ENCODE measurements at regions not wholly inside any gene's neighbourhood (a gene's known extent, or its start where the extent isn't known, plus 50 kb on each side); places are given as distances from the start of the nearest gene placed in this dataset.

GRCh38 chr15:96736384-96736783 lies 405.9 kb downstream of the NR2F2 start:
- no peak overlapping the region for H2BK120ac ChIP-seq (ENCODE audit: low read depth, low read length)
- no peaks in the 10 kb centered on the region for H4K20me1 ChIP-seq (ENCODE audit: insufficient read depth, low read length)
- no peak for DNase-seq
- H3K9me1 ChIP-seq (ENCODE audit: insufficient read depth, low read length), result no peaks in the 10 kb centered on the region
- H3K4me1 ChIP-seq (ENCODE audit: control insufficient read depth, insufficient read depth, low read length), result no peaks in the 10 kb centered on the region
- dilution Hi-C loops (cut with HindIII; ENCODE audit: low sequenced_read_pairs, unreplicated experiment) (no loop called here), intact Hi-C loops (cut with micrococcal nuclease) (no loop called here), in situ Hi-C loops (cut with MboI; ENCODE audit: low sequenced_read_pairs) (no loop called here)
- no peak overlapping the region for H2BK15ac ChIP-seq (ENCODE audit: low read depth, low read length)
- no peak overlapping the region for H3K56ac ChIP-seq (ENCODE audit: extremely low read depth, insufficient read depth, low read length)
- H3K27ac ChIP-seq (ENCODE audit: insufficient read depth, low read length), result no peak overlapping the region
- H2BK20ac ChIP-seq (ENCODE audit: low read depth, low read length), result no peak overlapping the region
- no peak overlapping the region for H3K14ac ChIP-seq (replicated peaks; ENCODE audit: low read depth, low read length)
- H3K9me3 ChIP-seq (ENCODE audit: control insufficient read depth, insufficient read depth, low read length), result peaks cover 27% of the 10 kb centered on the region
- no peak overlapping the region for H3K18ac ChIP-seq (ENCODE audit: low read depth, low read length)
- H3K23ac ChIP-seq (ENCODE audit: low read depth, low read length), result no peak overlapping the region
- CTCF ChIA-PET, result no interaction called here
- no peak overlapping the region for H3K9ac ChIP-seq (ENCODE audit: low read depth, low read length)
- H2BK5ac ChIP-seq (ENCODE audit: low read depth, low read length, poor library complexity, severe bottlenecking), result no peak overlapping the region
- H4K91ac ChIP-seq (ENCODE audit: insufficient read depth, low read depth, low read length), result no peak overlapping the region
- no peak overlapping the region for H2AFZ ChIP-seq (replicated peaks; ENCODE audit: low read length, poor library complexity)
- H4K5ac ChIP-seq (ENCODE audit: low read depth, low read length), result no peak overlapping the region
- H3K4ac ChIP-seq (ENCODE audit: low read depth, low read length), result no peak overlapping the region
- TF ChIP-seq CTCF (conservative IDR thresholded peaks at IDR 0.05; ENCODE audit: low read depth, low read length) (no peak), RCOR1 (IDR thresholded peaks at IDR 0.05; ENCODE audit: insufficient replicate concordance, low read length) (no peak), CEBPB (IDR thresholded peaks at IDR 0.05; ENCODE audit: low read depth, low read length) (no peak), MAZ (IDR thresholded peaks at IDR 0.05; ENCODE audit: borderline replicate concordance, low read depth, low read length) (no peak), SMC3 (IDR thresholded peaks at IDR 0.05; ENCODE audit: low read depth, low read length) (no peak), RFX5 (IDR thresholded peaks at IDR 0.05; ENCODE audit: low read depth, low read length) (no peak), BHLHE40 (IDR thresholded peaks at IDR 0.05; ENCODE audit: low read depth, low read length) (no peak), ELK1 (IDR thresholded peaks at IDR 0.05; ENCODE audit: borderline replicate concordance, low read depth, low read length) (no peak)
- WGBS, 2 experiments (ENCODE audit: extremely low coverage in 2 of 2, insufficient read length in 1 of 2), result 60% methylated on average over 1 of the region's 2 CpGs; no CpG with 5 or more reads in 1 of the 2 experiments
- no TSS peak for BruUV-seq (replicated peaks)
- POLR2A ChIA-PET (ENCODE audit: unreplicated experiment), result no interaction called here
- no peak for ATAC-seq (ENCODE audit: low read depth)
- no peak overlapping the region for H2AK5ac ChIP-seq (ENCODE audit: low read depth, low read length)
- no peak overlapping the region for H4K8ac ChIP-seq (ENCODE audit: low read depth in 2 of 2, low read length in 2 of 2)
- no peak overlapping the region for H2AK9ac ChIP-seq (replicated peaks; ENCODE audit: low read depth, low read length, poor library complexity)
- H3K4me3 ChIP-seq (ENCODE audit: insufficient read depth, low read depth, low read length), result no peak overlapping the region
- no peaks in the 10 kb centered on the region for H3K79me1 ChIP-seq (ENCODE audit: low read depth in 1 of 2, low read length in 2 of 2)
- no peaks in the 10 kb centered on the region for H3K36me3 ChIP-seq (ENCODE audit: control insufficient read depth, insufficient read depth, low read length)
- no peaks in the 10 kb centered on the region for H3K27me3 ChIP-seq (ENCODE audit: control insufficient read depth, insufficient read depth, low read length)
- H3K4me2 ChIP-seq (ENCODE audit: low read depth, low read length), result no peak overlapping the region

All from IMR-90 (cell line).